SK-N-DZ (cell line): ENCODE measurements at regions not wholly inside any gene's neighbourhood (a gene's known extent, or its start where the extent isn't known, plus 50 kb on each side); places are given as distances from the start of the nearest gene placed in this dataset.

Experiments used
- DNase-seq: peaks from one replicate; pipeline ENCODE4 v3.0.0-alpha.2; 2015; ENCODE audit warnings: low spot score

DNA sequence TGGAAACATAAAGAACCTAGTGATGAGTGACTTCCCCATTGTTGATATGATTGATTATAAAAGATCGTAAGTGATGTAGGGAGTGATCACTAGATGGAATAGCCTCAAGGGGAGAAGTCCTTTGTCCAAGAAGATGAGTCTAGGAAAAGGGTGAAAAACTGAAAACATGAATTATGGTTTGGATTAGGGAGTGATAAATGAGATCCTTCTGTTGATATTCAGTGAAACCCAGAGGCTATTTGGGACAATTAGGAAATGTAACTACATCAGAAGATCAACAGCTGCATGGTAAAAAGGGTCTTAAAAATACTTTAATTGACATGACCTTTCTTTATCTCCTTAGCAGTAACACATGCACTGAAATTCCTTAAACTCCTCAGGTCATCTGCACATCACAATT, 124.0 kb upstream of the UNC5C start:
- DNase-seq: peak; percentile 91

- DNase-seq: no peak
Measured at GRCh38 chr4:95660719-95661118, 111.9 kb upstream of the UNC5C start.

DNA sequence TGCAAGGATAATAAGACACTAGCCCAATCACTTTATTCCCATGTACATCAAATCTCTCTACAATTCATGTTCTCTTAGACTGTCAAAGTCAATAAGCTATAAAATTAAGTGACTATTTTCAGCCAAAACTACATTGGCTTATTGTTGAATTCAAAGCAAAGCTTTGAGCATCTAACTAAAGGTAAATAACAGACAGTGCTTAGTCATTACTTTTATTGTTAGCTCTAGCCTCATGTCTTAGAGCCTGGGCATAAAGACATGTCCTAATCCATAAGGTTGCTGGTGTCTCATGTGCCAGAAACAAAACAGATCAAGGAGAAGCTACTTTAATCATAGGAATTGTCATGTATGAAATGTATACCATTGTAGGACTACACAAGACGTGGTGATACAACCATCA, 103.1 kb upstream of the UNC5C start:
- no peak for DNase-seq

DNA sequence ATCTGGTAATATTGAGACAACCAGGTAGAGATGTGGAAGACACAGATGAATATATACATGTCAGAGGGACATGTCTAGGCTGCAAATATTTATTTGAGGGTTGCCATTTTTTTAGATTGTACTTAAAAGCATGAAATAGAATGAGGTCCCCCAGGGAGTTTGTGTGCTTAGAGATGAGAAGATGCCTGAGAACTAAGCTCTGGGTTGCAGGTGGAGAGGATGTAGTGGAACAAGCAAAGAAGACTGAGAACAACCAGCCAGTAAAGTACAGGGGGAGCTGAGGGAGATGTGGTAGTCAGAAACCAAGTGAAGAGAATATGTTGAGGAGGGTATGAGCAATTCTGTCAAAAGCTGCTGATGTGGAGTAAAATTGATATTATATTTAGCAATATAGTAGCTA, 95.6 kb upstream of the UNC5C start:
- no peak for DNase-seq

GRCh38 chr4:95643627-95644026, 94.9 kb upstream of the UNC5C start:
- DNase-seq: no peak

GRCh38 chr4:95641571-95641970, 92.8 kb upstream of the UNC5C start:
- DNase-seq: no peak

DNA sequence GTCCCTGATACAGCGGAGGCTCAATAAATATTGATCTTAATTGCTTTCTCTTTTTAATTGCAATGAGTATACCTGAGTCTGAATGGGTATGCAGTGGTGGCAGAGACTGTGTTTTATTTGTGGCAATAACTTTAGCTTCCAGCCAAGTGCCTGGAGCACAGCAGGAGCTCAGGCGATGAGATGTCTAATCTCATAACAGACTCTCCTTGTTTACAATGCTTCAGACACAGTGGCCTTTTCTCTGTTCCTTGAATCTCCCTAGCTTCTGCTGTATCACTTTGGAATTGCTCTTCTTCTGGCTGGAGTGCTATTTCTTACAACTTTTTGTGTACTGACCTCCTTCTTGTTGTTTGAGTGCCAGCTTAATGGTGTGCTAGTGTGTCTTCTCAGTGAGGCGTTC, 91.5 kb upstream of the UNC5C start:
- DNase-seq: no peak

GRCh38 chr4:95638920-95639501, 90.2 kb upstream of the UNC5C start:
- DNase-seq: peak; percentile 78

- peak; percentile 79 for DNase-seq
Measured at GRCh38 chr4:95637043-95637600, 88.3 kb upstream of the UNC5C start.

- peak; percentile 84 for DNase-seq
Measured at GRCh38 chr4:95636061-95636460, 87.3 kb upstream of the UNC5C start.

DNA sequence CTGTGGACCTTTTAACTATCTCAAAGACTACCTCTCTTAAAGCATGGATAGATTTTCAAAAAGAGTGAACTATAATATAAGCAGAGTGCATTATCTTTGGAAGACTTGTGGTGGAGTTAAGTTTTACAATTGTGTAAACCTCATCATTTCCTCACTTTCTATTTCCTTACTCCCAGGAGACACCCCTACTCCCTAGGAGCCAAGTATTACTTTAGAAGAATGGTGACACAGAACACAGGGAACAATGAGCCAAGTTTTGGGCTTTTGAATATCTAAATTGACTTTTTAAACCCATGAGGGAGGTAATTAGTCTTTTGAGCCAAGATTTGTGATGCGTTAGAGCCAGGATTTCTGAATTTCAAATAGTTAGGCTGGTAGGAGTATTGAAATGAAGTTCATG, 78.9 kb upstream of the UNC5C start:
- no peak for DNase-seq

DNA sequence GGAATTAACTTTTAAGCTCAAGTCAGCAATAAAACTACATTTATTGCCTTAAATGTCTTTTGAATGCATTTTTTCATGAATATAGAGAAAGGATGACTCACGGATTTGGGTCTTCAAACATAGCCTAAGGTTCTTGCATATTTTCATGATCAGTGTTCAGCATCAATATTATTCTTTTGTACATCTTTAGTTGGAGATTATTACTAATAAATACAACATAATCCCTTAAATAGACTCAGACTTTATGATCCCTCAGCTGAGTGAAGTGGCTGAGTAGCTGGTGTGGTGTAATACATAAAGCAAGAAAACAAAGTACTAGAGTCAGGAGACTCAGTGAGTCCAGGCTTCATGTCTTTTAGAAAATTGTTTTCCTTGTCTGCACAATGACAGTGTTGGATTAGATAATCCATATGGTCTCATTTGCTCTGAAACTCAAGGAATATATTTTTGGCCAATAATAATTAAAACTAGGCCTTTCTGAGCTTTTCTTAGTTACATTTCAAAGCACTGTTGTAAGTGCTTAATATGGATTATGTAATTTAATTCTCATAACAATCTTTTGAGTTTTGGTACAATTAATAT, 78.3 kb upstream of the UNC5C start:
- no peak for DNase-seq

DNA sequence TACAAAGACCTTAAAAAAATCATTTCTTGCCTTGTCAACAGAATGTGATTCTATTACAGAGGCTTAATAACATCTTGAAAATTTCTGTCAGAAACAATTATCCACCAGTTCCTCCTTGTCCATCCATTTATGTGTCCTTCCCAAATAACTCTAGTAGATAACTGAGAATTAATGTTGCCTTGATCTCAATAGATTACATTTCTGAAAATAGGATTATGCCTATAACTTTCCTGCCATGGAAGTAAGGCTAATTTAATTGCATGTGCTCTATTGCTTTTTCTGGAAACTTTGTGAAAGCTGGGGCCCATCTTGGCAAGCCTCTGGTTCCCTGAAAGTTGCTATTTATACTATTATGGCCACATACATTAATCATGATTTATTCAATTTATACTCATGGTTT, 76.2 kb upstream of the UNC5C start:
- peak; percentile 89 for DNase-seq

GRCh38 chr4:95619525-95620443, 71.0 kb upstream of the UNC5C start:
- peak; percentile 52 for DNase-seq

DNA sequence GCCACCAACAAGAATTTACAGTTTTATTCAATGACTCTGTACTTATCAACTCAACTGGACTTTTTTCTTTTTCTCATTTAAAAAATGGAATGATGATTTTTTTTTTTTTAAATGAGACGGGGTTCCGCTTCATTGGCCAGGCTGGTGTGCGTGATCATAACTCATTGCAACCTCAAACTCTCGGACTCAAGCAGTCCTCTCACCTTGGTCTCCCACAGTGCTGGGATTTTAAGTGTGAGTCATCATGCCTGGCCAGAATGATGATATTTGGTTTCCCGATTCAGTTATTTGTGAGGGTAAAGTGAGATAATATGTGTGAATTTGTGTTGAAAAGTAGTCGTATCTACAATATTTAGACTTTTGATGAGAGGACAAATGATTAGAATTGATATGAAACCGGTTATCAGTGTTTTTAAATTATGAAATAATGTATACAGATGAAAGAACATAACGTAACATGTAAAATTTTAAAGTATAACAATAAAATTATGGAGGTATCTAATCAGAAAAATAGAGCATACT, 66.0 kb upstream of the UNC5C start:
- no peak for DNase-seq

DNA sequence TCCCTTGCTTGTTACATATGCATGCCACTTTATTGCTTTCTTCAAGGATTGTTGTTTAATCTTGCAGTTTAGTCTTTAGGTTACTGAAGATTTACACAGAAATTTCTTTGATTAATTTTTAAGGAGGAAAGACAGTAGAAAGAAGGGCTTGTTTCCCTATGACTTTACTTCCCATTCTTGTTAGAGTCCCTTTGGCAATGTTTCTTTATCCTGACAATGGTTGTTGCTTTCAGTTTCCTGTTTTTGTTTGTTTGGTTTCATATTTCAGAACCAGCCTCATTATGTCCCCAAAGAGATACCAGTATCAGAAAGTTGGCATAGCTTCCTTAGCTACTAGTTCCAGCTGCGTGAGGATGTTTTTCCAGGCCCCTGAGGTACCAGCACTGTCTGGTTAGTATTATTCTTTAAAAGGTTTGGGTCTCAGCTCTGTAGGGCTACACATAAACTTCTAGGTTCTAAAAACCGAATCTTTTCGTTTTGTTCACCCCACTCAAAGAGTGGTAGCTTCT, 61.3 kb upstream of the UNC5C start:
- no peak for DNase-seq

DNA sequence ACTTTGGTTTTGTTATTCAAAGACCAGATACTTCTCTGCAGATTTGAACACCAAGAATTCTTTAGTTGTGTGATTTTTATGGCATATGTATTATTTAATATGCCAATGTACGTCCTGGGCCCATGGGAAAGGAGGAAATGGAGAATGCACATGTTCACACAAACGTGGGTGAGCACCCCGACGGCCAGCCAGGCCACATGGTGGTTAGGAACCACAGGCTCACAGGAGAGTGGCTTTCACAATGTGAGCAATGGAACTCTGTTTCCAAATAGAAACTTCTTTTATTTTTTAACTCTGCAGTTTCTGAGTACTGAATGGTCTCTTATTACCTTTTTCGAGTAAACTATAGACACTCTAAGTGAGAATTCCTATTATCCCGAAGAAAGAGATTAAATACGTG, 58.0 kb upstream of the UNC5C start:
- DNase-seq: no peak

- no peak for DNase-seq
Measured at GRCh38 chr4:95603393-95603792, 54.6 kb upstream of the UNC5C start.

DNA sequence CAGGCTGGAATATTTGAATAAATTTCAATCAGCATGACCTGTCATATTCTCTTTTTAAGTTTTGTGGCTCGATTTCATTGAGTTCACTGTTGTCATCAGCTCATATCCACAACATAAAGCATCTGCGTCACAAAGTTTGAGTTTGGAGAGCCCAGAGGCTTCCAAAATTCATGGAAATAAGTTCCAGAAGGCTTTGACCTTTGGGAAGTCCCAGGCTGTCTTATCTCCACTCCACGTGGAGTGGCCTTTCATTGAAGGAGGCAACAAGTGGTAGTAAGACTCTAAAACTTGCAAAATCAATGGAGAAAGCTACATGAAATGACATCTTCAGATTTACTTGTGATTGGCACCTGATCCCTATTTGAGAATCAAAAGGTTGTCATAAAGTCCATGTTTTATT, 54.1 kb upstream of the UNC5C start:
- DNase-seq: no peak

DNA sequence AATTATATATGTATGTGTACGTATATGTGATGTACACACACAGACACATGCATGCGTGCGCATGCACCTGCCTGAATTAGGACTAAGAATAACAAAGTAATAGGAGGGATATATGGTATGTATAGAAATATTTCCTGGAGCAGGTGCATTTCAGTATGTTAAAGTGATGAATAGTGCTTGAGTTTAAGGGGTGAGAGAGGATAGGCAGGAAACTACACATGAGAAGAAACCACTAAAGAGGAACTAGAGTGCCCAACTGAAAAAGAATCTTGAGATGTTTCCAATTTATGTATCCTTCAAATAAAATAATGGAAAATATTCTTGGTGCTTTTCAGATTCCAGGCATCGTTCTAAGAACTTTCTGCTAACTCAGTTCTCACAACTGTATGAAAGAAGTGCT, 52.6 kb upstream of the UNC5C start:
- no peak for DNase-seq

- no peak for DNase-seq
Measured at GRCh38 chr4:95599777-95600400, 51.1 kb upstream of the UNC5C start.
